Endodermal cell (in vitro differentiated cells): ENCODE measurements at regions not wholly inside any gene's neighbourhood (a gene's known extent, or its start where the extent isn't known, plus 50 kb on each side); places are given as distances from the start of the nearest gene placed in this dataset.

Source experiments
- DNase-seq: peaks from one replicate; pipeline ENCODE4 v3.0.0-alpha.2; 2017
- H3K27ac ChIP-seq: 2 replicates; pipeline ENCODE4 v1.5.1; 2013; ENCODE audit warnings: mild to moderate bottlenecking, low read depth, low read length, moderate library complexity
- H3K27me3 ChIP-seq: 2 replicates; pipeline ENCODE4 v1.6.1; 2013; ENCODE audit warnings: mild to moderate bottlenecking, low read length, moderate library complexity; ENCODE audit not compliant: insufficient read depth, control insufficient read depth, poor library complexity, severe bottlenecking
- H3K36me3 ChIP-seq: 2 replicates; pipeline ENCODE4 v1.7.0; 2013; ENCODE audit warnings: mild to moderate bottlenecking, low read length, moderate library complexity; ENCODE audit not compliant: control insufficient read depth, insufficient read depth
- H3K4me1 ChIP-seq: one replicate; pipeline ENCODE4 v1.7.0; 2013; ENCODE audit warnings: low read length; ENCODE audit not compliant: control insufficient read depth, insufficient read depth
- H3K4me3 ChIP-seq: 2 replicates; pipeline ENCODE4 v1.5.1; 2013; ENCODE audit warnings: mild to moderate bottlenecking, low read length, moderate library complexity
- H3K9ac ChIP-seq: 2 replicates; pipeline ENCODE4 v1.6.1; 2013; ENCODE audit warnings: mild to moderate bottlenecking, low read length, moderate library complexity; ENCODE audit not compliant: poor library complexity, severe bottlenecking; ENCODE audit errors: extremely low read depth
- H3K9me3 ChIP-seq: 2 replicates; pipeline ENCODE4 v1.6.1; 2013; ENCODE audit warnings: mild to moderate bottlenecking, low read length, moderate library complexity; ENCODE audit not compliant: control insufficient read depth
- H3K27ac Mint-ChIP-seq: 2 replicates; pipeline ENCODE4 v1.8.0; 2020; ENCODE audit warnings: mixed read lengths
- H3K27me3 Mint-ChIP-seq: 2 replicates; pipeline ENCODE4 v1.8.0; 2021; ENCODE audit warnings: mild to moderate bottlenecking, mixed read lengths; ENCODE audit not compliant: insufficient read depth
- H3K36me3 Mint-ChIP-seq: 2 replicates; pipeline ENCODE4 v1.8.0; 2020; ENCODE audit warnings: low read depth, mixed read lengths
- H3K4me1 Mint-ChIP-seq: 2 replicates; pipeline ENCODE4 v1.8.0; 2020; ENCODE audit warnings: mixed read lengths
- H3K4me3 Mint-ChIP-seq: 2 replicates; pipeline ENCODE4 v1.8.0; 2020; ENCODE audit warnings: mild to moderate bottlenecking, moderate library complexity, mixed read lengths
- H3K9me3 Mint-ChIP-seq: 2 replicates; pipeline ENCODE4 v1.8.0; 2020; ENCODE audit warnings: mild to moderate bottlenecking, mixed read lengths
- CTCF ChIP-seq: fragments of 200-600 bp; sonication (generic); conservative IDR thresholded peaks from 2 replicates; pipeline ENCODE4 v1.5.0; 2021; ENCODE audit warnings: antibody characterized with exemption, mild to moderate bottlenecking
- WGBS, 2 experiments: methylation state at CpG; one replicate each; pipeline versions ENCODE4 v1.1.5 to v1.1.7; 2013; ENCODE audit warnings: missing lambda C conversion rate in 2 of 2, mixed read lengths in 1 of 2; ENCODE audit not compliant: insufficient coverage in 1 of 2, insufficient read length in 1 of 2; 5-methylcytosine and 5-hydroxymethylcytosine counted together

GRCh38 chr7:32255036-32255435, 184.8 kb upstream of the PDE1C start:
- Histone ChIP-seq H3K4me3 (no peak overlapping the region), H3K9me3 (no peaks in the 10 kb centered on the region), H3K27me3 (no peaks in the 10 kb centered on the region), H3K9ac (no peak overlapping the region), H3K4me1 (no peaks in the 10 kb centered on the region), H3K27ac (no peak overlapping the region), H3K36me3 (no peaks in the 10 kb centered on the region)
- WGBS, 2 experiments = 87 to 91% methylated on average over 6 of the region's 6 CpGs
- Mint-ChIP-seq H3K4me3 (no peak overlapping the region), H3K27ac (no peak overlapping the region), H3K27me3 (no peaks in the 10 kb centered on the region), H3K9me3 (no peaks in the 10 kb centered on the region), H3K4me1 (no peaks in the 10 kb centered on the region), H3K36me3 (no peaks in the 10 kb centered on the region)
- no peak for TF ChIP-seq CTCF
- no peak for DNase-seq

- Mint-ChIP-seq H3K27ac (no peak overlapping the region), H3K36me3 (no peaks in the 10 kb centered on the region), H3K27me3 (peaks cover 3% of the 10 kb centered on the region), H3K4me3 (no peak overlapping the region), H3K4me1 (no peaks in the 10 kb centered on the region), H3K9me3 (no peaks in the 10 kb centered on the region)
- TF ChIP-seq CTCF = no peak
- Histone ChIP-seq H3K4me3 (no peak overlapping the region), H3K9ac (no peak overlapping the region), H3K4me1 (no peaks in the 10 kb centered on the region), H3K27ac (no peak overlapping the region), H3K36me3 (no peaks in the 10 kb centered on the region), H3K27me3 (no peaks in the 10 kb centered on the region), H3K9me3 (no peaks in the 10 kb centered on the region)
- WGBS, 2 experiments = 93% methylated on average over 3 of the region's 3 CpGs; no CpG with 5 or more reads in 1 of the 2 experiments
- no peak for DNase-seq
Measured at GRCh38 chr7:32253299-32253698, 183.1 kb upstream of the PDE1C start.

GRCh38 chr7:32251659-32252058, 181.5 kb upstream of the PDE1C start:
- H3K36me3 ChIP-seq = no peaks in the 10 kb centered on the region
- H3K4me3 ChIP-seq = no peak overlapping the region
- H3K9me3 ChIP-seq = no peaks in the 10 kb centered on the region
- H3K9me3 Mint-ChIP-seq = no peaks in the 10 kb centered on the region
- no peak overlapping the region for H3K4me3 Mint-ChIP-seq
- H3K36me3 Mint-ChIP-seq = no peaks in the 10 kb centered on the region
- peaks cover 5% of the 10 kb centered on the region for H3K27me3 Mint-ChIP-seq
- TF ChIP-seq CTCF = no peak
- no peaks in the 10 kb centered on the region for H3K4me1 Mint-ChIP-seq
- no peaks in the 10 kb centered on the region for H3K4me1 ChIP-seq
- no peaks in the 10 kb centered on the region for H3K27me3 ChIP-seq
- no peak overlapping the region for H3K27ac Mint-ChIP-seq
- no peak overlapping the region for H3K27ac ChIP-seq
- no peak overlapping the region for H3K9ac ChIP-seq
- no peak for DNase-seq
